ENCODE measurements at regions not wholly inside any gene's neighbourhood (a gene's known extent, or its start where the extent isn't known, plus 50 kb on each side); places are given as distances from the start of the nearest gene placed in this dataset.
"Not testable (repeated sequence)": the region's sequence is repeated elsewhere in the genome, so short reads cannot be mapped to it uniquely, and the experiment has no call there.

DNA sequence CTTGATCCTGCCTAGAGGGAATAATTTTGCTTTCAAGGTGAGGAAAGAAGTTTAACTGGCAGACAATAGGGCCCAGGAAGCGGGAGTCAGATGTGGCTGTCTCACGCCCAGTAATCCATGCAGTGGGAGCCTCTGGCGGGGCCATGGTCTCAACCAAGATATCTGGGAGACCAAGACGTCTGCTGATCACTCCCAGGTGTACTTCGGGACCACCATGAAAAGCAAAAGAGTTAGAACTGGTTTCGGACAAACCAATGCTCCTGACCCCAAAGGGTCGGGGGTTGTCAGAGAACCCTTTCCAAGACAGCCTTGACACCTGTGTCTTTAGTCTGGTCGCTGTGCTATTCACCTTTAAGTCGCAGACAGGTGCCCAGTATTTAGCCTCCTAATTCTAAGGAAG lies 256.9 kb upstream of the MBL2 start:
- no peak overlapping the region for H2AFZ ChIP-seq (ENCODE audit: low read depth, low read length)
- no peaks in the 10 kb centered on the region for H3K79me2 ChIP-seq (ENCODE audit: insufficient read depth, low read length)
- H3K4me3 ChIP-seq (ENCODE audit: low read depth in 1 of 2, low read length in 2 of 2) = no peak overlapping the region
- H4K20me1 ChIP-seq (ENCODE audit: insufficient read depth, low read length) = no peaks in the 10 kb centered on the region
- H3K9me3 ChIP-seq (ENCODE audit: insufficient read depth, low read length, severe bottlenecking) = no peaks in the 10 kb centered on the region
- ATAC-seq (ENCODE audit: insufficient read depth, low read depth) (no peak), DNase-seq (no peak)
- H3K27me3 ChIP-seq (ENCODE audit: insufficient read depth, low read length, poor library complexity) = no peaks in the 10 kb centered on the region
- no peaks in the 10 kb centered on the region for H3K36me3 ChIP-seq (ENCODE audit: insufficient read depth, low read length)
- H3K4me1 ChIP-seq (ENCODE audit: insufficient read depth, low read length) = no peaks in the 10 kb centered on the region
- TF ChIP-seq, protein P1, sequence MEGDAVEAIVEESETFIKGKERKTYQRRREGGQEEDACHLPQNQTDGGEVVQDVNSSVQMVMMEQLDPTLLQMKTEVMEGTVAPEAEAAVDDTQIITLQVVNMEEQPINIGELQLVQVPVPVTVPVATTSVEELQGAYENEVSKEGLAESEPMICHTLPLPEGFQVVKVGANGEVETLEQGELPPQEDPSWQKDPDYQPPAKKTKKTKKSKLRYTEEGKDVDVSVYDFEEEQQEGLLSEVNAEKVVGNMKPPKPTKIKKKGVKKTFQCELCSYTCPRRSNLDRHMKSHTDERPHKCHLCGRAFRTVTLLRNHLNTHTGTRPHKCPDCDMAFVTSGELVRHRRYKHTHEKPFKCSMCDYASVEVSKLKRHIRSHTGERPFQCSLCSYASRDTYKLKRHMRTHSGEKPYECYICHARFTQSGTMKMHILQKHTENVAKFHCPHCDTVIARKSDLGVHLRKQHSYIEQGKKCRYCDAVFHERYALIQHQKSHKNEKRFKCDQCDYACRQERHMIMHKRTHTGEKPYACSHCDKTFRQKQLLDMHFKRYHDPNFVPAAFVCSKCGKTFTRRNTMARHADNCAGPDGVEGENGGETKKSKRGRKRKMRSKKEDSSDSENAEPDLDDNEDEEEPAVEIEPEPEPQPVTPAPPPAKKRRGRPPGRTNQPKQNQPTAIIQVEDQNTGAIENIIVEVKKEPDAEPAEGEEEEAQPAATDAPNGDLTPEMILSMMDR (IDR thresholded peaks at IDR 0.05; ENCODE audit: borderline replicate concordance, extremely low read depth, low read length, poor library complexity, severe bottlenecking) = no peak
- TF ChIP-seq EZH2 (IDR thresholded peaks at IDR 0.05; ENCODE audit: borderline replicate concordance, low read depth, low read length, severe bottlenecking) = no peak
- no peak overlapping the region for H3K9ac ChIP-seq (ENCODE audit: low read depth, low read length)
- no peak overlapping the region for H3K27ac ChIP-seq (ENCODE audit: low read length)
- no peak overlapping the region for H3K4me2 ChIP-seq (ENCODE audit: insufficient read depth, low read length)

DNA sequence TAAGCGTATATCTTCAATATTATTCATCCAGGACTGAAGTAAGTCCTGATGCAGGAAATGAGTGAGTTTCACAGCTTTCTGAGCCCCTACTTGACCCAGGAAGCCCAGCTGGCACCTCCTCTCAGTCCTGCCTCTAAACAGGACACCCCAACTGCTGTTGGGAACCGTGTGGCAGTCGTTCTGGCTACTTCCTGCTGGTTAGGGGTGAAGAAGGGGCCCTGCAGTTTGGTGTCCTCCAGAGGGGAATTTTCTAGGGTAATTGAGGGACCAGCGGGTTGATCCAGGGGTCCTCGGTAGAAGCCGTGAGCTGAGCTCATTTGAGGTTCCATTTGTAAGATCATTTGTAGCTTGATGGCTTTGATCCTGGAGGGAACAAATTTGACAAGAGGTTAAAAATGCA lies 253.2 kb upstream of the MBL2 start:
- not testable (repeated sequence) for H2AFZ ChIP-seq (ENCODE audit: low read depth, low read length); DNase-seq; H3K27me3 ChIP-seq (ENCODE audit: insufficient read depth, low read length, poor library complexity); H3K9ac ChIP-seq (ENCODE audit: low read depth, low read length); H3K4me1 ChIP-seq (ENCODE audit: insufficient read depth, low read length); H3K36me3 ChIP-seq (ENCODE audit: insufficient read depth, low read length); H3K79me2 ChIP-seq (ENCODE audit: insufficient read depth, low read length); H3K4me2 ChIP-seq (ENCODE audit: insufficient read depth, low read length); H3K27ac ChIP-seq (ENCODE audit: low read length); H4K20me1 ChIP-seq (ENCODE audit: insufficient read depth, low read length); H3K4me3 ChIP-seq (ENCODE audit: low read depth in 1 of 2, low read length in 2 of 2); H3K9me3 ChIP-seq (ENCODE audit: insufficient read depth, low read length, severe bottlenecking); ATAC-seq (ENCODE audit: insufficient read depth, low read depth)

DNA sequence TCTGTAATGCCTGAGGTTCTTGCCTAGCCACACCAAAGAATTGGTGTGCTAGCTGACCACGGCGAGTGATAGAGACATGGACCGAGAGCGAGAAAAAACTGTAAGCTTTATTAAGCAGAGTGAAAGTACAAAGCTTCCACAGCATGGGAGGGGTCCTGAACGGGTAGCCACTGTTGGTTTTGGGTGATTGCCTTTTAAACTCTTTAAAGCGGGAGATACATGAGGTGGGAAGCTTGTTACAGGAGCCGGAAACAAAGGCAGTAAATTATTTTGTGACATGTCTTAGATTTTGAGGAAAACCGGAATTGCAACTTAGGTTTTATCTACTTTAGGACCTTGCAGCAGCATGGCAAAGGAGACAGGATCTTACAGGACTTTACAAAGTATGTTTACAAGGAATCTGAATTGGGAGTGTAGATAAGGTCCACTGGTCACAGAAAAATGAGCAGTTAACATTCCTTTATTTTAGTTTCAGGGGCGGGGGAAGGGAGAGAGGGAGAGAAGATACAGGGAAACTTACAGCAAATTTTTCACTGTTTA lies 252.7 kb upstream of the MBL2 start:
- no peaks in the 10 kb centered on the region for H3K27me3 ChIP-seq (ENCODE audit: insufficient read depth, low read length, poor library complexity)
- DNase-seq (no peak), ATAC-seq (ENCODE audit: insufficient read depth, low read depth) (no peak)
- no peaks in the 10 kb centered on the region for H3K36me3 ChIP-seq (ENCODE audit: insufficient read depth, low read length)
- no peak overlapping the region for H2AFZ ChIP-seq (ENCODE audit: low read depth, low read length)
- H3K9me3 ChIP-seq (ENCODE audit: insufficient read depth, low read length, severe bottlenecking) = no peaks in the 10 kb centered on the region
- no peak overlapping the region for H3K4me3 ChIP-seq (ENCODE audit: low read depth in 1 of 2, low read length in 2 of 2)
- no peaks in the 10 kb centered on the region for H3K79me2 ChIP-seq (ENCODE audit: insufficient read depth, low read length)
- no peak for TF ChIP-seq EZH2 (IDR thresholded peaks at IDR 0.05; ENCODE audit: borderline replicate concordance, low read depth, low read length, severe bottlenecking)
- TF ChIP-seq, protein P1 (IDR thresholded peaks at IDR 0.05; ENCODE audit: borderline replicate concordance, extremely low read depth, low read length, poor library complexity, severe bottlenecking) = no peak
- H3K4me2 ChIP-seq (ENCODE audit: insufficient read depth, low read length) = no peak overlapping the region
- H3K27ac ChIP-seq (ENCODE audit: low read length) = no peak overlapping the region
- H3K9ac ChIP-seq (ENCODE audit: low read depth, low read length) = no peak overlapping the region
- no peaks in the 10 kb centered on the region for H3K4me1 ChIP-seq (ENCODE audit: insufficient read depth, low read length)
- H4K20me1 ChIP-seq (ENCODE audit: insufficient read depth, low read length) = no peaks in the 10 kb centered on the region

DNA sequence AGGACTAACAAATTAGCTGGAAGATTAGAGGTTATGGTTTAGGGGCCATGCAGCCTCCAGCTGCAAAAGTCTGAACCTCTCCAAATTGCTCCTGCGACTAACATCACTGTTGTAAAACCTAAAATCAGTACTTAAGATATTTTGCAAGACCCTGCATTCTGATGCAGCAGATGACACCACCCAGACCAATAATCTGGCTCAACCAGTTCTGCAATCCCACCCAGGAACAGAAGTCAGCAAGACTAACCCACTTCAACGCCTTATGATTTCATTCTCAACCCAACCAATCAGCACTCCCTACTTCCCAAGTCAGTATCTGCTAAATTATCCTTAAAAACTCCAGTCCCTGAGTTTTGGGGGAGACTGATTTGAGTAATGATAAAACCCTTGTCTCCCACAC lies 250.8 kb upstream of the MBL2 start:
- Histone ChIP-seq H3K27me3 (ENCODE audit: insufficient read depth, low read length, poor library complexity) (no peaks in the 10 kb centered on the region), H4K20me1 (ENCODE audit: insufficient read depth, low read length) (no peaks in the 10 kb centered on the region), H3K4me2 (ENCODE audit: insufficient read depth, low read length) (no peak overlapping the region), H3K27ac (ENCODE audit: low read length) (no peak overlapping the region), H3K9me3 (ENCODE audit: insufficient read depth, low read length, severe bottlenecking) (no peaks in the 10 kb centered on the region), H3K9ac (ENCODE audit: low read depth, low read length) (no peak overlapping the region), H3K4me3 (ENCODE audit: low read depth in 1 of 2, low read length in 2 of 2) (no peak overlapping the region), H3K36me3 (ENCODE audit: insufficient read depth, low read length) (no peaks in the 10 kb centered on the region), H3K79me2 (ENCODE audit: insufficient read depth, low read length) (no peaks in the 10 kb centered on the region), H3K4me1 (ENCODE audit: insufficient read depth, low read length) (no peaks in the 10 kb centered on the region), H2AFZ (ENCODE audit: low read depth, low read length) (no peak overlapping the region)
- TF ChIP-seq EZH2 (IDR thresholded peaks at IDR 0.05; ENCODE audit: borderline replicate concordance, low read depth, low read length, severe bottlenecking) = no peak
- TF ChIP-seq, protein P1 (IDR thresholded peaks at IDR 0.05; ENCODE audit: borderline replicate concordance, extremely low read depth, low read length, poor library complexity, severe bottlenecking) = no peak
- no peak for DNase-seq
- no peak for ATAC-seq (ENCODE audit: insufficient read depth, low read depth)
